ENCODE measurements at regions not wholly inside any gene's neighbourhood (a gene's known extent, or its start where the extent isn't known, plus 50 kb on each side); places are given as distances from the start of the nearest gene placed in this dataset.

- Histone ChIP-seq H3K9me3 (ENCODE audit: control insufficient read depth, low read depth, low read length) (no peaks in the 10 kb centered on the region), H4K91ac (ENCODE audit: insufficient read length, low read depth, low read length) (no peak overlapping the region), H2BK5ac (ENCODE audit: insufficient read length, low read length) (no peak overlapping the region), H2BK12ac (ENCODE audit: insufficient read length, low read depth, low read length) (no peak overlapping the region), H3K56ac (ENCODE audit: insufficient read length, low read depth, low read length) (no peak overlapping the region), H3T11ph (ENCODE audit: low read length) (no peak overlapping the region), H3K27me3 (ENCODE audit: insufficient read depth, low read length) (no peaks in the 10 kb centered on the region), H3K79me1 (ENCODE audit: insufficient read depth, low read depth, low read length, poor library complexity, severe bottlenecking) (no peaks in the 10 kb centered on the region), H2BK15ac (ENCODE audit: low read depth, low read length) (no peak overlapping the region), H2BK20ac (ENCODE audit: low read depth, low read length, poor library complexity, severe bottlenecking) (no peak overlapping the region), H3K23ac (ENCODE audit: insufficient read length, low read depth, low read length) (no peak overlapping the region), H3K79me2 (ENCODE audit: insufficient read depth, low read length) (no peaks in the 10 kb centered on the region), H3K9ac (ENCODE audit: extremely low read depth, insufficient read length, low read length) (no peak overlapping the region), H2AFZ (ENCODE audit: low read length) (no peak overlapping the region), H3K27ac (ENCODE audit: insufficient read length, low read depth, low read length) (no peak overlapping the region), H3K23me2 (ENCODE audit: insufficient read length, low read depth, low read length, poor library complexity, severe bottlenecking) (no peaks in the 10 kb centered on the region), H3K4me2 (ENCODE audit: insufficient read depth, insufficient read length, low read length) (no peak overlapping the region), H4K5ac (ENCODE audit: insufficient read length, low read depth, low read length) (no peak overlapping the region), H4K20me1 (ENCODE audit: control insufficient read depth, insufficient read depth, insufficient read length) (no peaks in the 10 kb centered on the region), H3K14ac (ENCODE audit: insufficient read depth, low read length) (no peak overlapping the region), H3K18ac (ENCODE audit: insufficient read length, low read depth, low read length) (no peak overlapping the region), H3K4me1 (ENCODE audit: insufficient read depth, low read length) (no peaks in the 10 kb centered on the region; the same call in 1 of the 2 replicates), H4K8ac (replicated peaks; ENCODE audit: insufficient read length, low read depth, low read length) (no peak overlapping the region), H2BK120ac (ENCODE audit: low read depth, low read length, poor library complexity, severe bottlenecking) (no peak overlapping the region), H3K4ac (ENCODE audit: low read depth, low read length) (no peak overlapping the region), H2AK5ac (ENCODE audit: insufficient read length, low read length) (no peak overlapping the region)
- WGBS (ENCODE audit: extremely low coverage, insufficient read length, low lambda C conversion rate): no CpG with 5 or more reads among the region's 11 CpGs
- Mint-ChIP-seq H3K4me1 (no peaks in the 10 kb centered on the region), H3K9me3 (no peaks in the 10 kb centered on the region; a peak in 1 of 5 replicates), H3K27me3 (ENCODE audit: low read depth) (peaks cover 14% of the 10 kb centered on the region; the same call in 1 of the 2 replicates), H3K27ac (no peak overlapping the region; a peak in 1 of 7 replicates), H3K36me3 (ENCODE audit: insufficient read depth in 1 of 3, low read depth in 3 of 3) (no peaks in the 10 kb centered on the region), H3K4me3 (no peak overlapping the region)
- TF ChIP-seq, protein P1, sequence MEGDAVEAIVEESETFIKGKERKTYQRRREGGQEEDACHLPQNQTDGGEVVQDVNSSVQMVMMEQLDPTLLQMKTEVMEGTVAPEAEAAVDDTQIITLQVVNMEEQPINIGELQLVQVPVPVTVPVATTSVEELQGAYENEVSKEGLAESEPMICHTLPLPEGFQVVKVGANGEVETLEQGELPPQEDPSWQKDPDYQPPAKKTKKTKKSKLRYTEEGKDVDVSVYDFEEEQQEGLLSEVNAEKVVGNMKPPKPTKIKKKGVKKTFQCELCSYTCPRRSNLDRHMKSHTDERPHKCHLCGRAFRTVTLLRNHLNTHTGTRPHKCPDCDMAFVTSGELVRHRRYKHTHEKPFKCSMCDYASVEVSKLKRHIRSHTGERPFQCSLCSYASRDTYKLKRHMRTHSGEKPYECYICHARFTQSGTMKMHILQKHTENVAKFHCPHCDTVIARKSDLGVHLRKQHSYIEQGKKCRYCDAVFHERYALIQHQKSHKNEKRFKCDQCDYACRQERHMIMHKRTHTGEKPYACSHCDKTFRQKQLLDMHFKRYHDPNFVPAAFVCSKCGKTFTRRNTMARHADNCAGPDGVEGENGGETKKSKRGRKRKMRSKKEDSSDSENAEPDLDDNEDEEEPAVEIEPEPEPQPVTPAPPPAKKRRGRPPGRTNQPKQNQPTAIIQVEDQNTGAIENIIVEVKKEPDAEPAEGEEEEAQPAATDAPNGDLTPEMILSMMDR (conservative IDR thresholded peaks at IDR 0.05): no peak
- DNase-seq: no peak
These were observed 84.7 kb downstream of the GATA6 start for GRCh38 chr18:22254088-22254487.
